A673 (cell line): ENCODE measurements at regions not wholly inside any gene's neighbourhood (a gene's known extent, or its start where the extent isn't known, plus 50 kb on each side); places are given as distances from the start of the nearest gene placed in this dataset.

ENCODE experiments used
- BruUV-seq: library from RNA; stranded (reverse); fragments of 400-500 nt; replicated peaks from 2 replicates; lab custom pipeline; 2021; lab: Mats Ljungman, UMichigan
- CTCF ChIA-PET: fragments of 300-600 bp; sonication (Branson Sonifier 250); formaldehyde crosslinking; loops from one replicate; lab custom pipeline; 2022; ENCODE audit warnings: antibody characterized with exemption; lab: Charles Lee
- POLR2A ChIA-PET: fragments of 300-600 bp; sonication (Branson Sonifier 250); formaldehyde crosslinking; loops from one replicate; lab custom pipeline; 2022; ENCODE audit warnings: antibody characterized with exemption; ENCODE audit not compliant: low non-redundant PET; lab: Charles Lee
- DNase-seq: peaks from one replicate; pipeline ENCODE4 v3.0.0-alpha.2; 2015; ENCODE audit warnings: low spot score
- H3K27ac ChIP-seq: fragments of 200-600 bp; sonication (generic); 2 replicates; pipeline ENCODE4 v1.5.1; 2016; ENCODE audit warnings: mixed run types, low read depth, mild to moderate bottlenecking, mixed read lengths, antibody characterized with exemption, low read length; ENCODE audit not compliant: poor library complexity, severe bottlenecking
- H3K27me3 ChIP-seq: fragments of 200-600 bp; sonication (generic); replicated peaks from 2 replicates; pipeline ENCODE4 v1.6.1; 2017; ENCODE audit warnings: mixed run types, low read depth, mild to moderate bottlenecking, mixed read lengths, antibody characterized with exemption, low read length; ENCODE audit not compliant: insufficient read depth, poor library complexity
- H3K36me3 ChIP-seq: fragments of 200-600 bp; sonication (generic); 2 replicates; pipeline ENCODE4 v1.6.1; 2016; ENCODE audit warnings: mixed run types, mild to moderate bottlenecking, mixed read lengths, antibody characterized with exemption, low read length; ENCODE audit not compliant: insufficient read depth, poor library complexity, severe bottlenecking
- H3K4me1 ChIP-seq: fragments of 200-600 bp; sonication (generic); 2 replicates; pipeline ENCODE4 v1.6.1; 2017; ENCODE audit warnings: mixed run types, mild to moderate bottlenecking, mixed read lengths, antibody characterized with exemption, low read length; ENCODE audit not compliant: insufficient read depth, poor library complexity, severe bottlenecking
- H3K4me3 ChIP-seq: fragments of 200-600 bp; sonication (generic); 2 replicates; pipeline ENCODE4 v1.5.1; 2016; ENCODE audit warnings: low read depth, mixed run types, mild to moderate bottlenecking, mixed read lengths, low read length; ENCODE audit not compliant: poor library complexity, severe bottlenecking
- H3K9me3 ChIP-seq: fragments of 200-600 bp; sonication (generic); 2 replicates; pipeline ENCODE4 v1.6.1; 2016; ENCODE audit warnings: mixed run types, low read depth, mild to moderate bottlenecking, mixed read lengths, antibody characterized with exemption, low read length; ENCODE audit not compliant: poor library complexity, severe bottlenecking
- EZH2 ChIP-seq: fragments of 200-600 bp; sonication (generic); IDR thresholded peaks from 2 replicates; pipeline ENCODE4 v1.6.1; 2017; ENCODE audit warnings: borderline replicate concordance, low read depth, mild to moderate bottlenecking, mixed read lengths, antibody characterized with exemption, low read length; ENCODE audit not compliant: poor library complexity, severe bottlenecking
- intact Hi-C: fragments of 100-400 bp; cut with micrococcal nuclease; formaldehyde crosslinking; loops from one replicate; pipeline ENCODE4 v1.10.0; 2022; ENCODE audit not compliant: unreplicated experiment
- TF ChIP-seq, protein P1 (sequence below): fragments of 300-800, 200-600 bp; sonication (generic); conservative IDR thresholded peaks from 2 replicates; pipeline ENCODE4 v1.5.1; 2017; ENCODE audit warnings: low read depth, mild to moderate bottlenecking, antibody characterized with exemption, low read length, moderate library complexity, mixed read lengths

DNA sequence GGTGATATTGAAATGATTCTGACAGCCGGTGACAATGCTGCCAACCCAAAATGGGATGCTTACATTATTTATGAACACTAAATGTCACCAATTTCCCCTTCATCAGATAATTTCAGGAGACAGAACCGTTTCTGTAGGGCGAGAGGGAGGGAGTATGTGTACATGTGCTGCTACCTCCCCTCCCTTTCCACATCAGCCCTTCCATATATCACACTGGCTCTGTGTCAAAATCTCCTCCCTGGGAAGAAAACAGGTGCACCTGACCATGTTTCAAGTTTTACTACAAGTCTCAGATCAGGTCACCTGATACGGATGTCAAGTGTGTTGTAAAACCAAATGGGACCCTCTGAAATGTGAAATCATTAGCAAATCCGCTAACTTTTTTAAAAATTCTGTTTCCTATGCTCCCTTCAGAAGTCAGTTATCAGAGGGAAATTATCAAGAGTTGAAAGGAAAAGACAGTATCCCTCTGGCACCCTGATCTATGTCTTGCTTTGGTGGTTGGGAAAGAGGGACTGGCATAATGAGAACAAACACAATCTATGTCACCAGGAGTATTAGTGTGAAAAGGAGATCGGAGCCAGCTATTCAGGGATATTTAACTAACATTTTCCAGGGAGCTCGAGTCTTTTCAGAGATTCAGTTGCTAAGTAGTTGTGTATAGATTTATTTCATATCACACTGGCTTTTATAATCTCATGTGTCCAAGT lies 1002.3 kb upstream of the CDH8 start:
- no peaks in the 10 kb centered on the region for H3K9me3 ChIP-seq
- BruUV-seq: no TSS peak
- H3K4me3 ChIP-seq: no peak overlapping the region
- CTCF ChIA-PET: no interaction called here
- TF ChIP-seq, protein P1, sequence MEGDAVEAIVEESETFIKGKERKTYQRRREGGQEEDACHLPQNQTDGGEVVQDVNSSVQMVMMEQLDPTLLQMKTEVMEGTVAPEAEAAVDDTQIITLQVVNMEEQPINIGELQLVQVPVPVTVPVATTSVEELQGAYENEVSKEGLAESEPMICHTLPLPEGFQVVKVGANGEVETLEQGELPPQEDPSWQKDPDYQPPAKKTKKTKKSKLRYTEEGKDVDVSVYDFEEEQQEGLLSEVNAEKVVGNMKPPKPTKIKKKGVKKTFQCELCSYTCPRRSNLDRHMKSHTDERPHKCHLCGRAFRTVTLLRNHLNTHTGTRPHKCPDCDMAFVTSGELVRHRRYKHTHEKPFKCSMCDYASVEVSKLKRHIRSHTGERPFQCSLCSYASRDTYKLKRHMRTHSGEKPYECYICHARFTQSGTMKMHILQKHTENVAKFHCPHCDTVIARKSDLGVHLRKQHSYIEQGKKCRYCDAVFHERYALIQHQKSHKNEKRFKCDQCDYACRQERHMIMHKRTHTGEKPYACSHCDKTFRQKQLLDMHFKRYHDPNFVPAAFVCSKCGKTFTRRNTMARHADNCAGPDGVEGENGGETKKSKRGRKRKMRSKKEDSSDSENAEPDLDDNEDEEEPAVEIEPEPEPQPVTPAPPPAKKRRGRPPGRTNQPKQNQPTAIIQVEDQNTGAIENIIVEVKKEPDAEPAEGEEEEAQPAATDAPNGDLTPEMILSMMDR: no peak
- no peak for TF ChIP-seq EZH2
- DNase-seq: no peak
- H3K27me3 ChIP-seq: no peaks in the 10 kb centered on the region
- POLR2A ChIA-PET: no interaction called here
- no peaks in the 10 kb centered on the region for H3K4me1 ChIP-seq
- no peaks in the 10 kb centered on the region for H3K36me3 ChIP-seq
- intact Hi-C loops: no loop called here
- H3K27ac ChIP-seq: no peak overlapping the region

DNA sequence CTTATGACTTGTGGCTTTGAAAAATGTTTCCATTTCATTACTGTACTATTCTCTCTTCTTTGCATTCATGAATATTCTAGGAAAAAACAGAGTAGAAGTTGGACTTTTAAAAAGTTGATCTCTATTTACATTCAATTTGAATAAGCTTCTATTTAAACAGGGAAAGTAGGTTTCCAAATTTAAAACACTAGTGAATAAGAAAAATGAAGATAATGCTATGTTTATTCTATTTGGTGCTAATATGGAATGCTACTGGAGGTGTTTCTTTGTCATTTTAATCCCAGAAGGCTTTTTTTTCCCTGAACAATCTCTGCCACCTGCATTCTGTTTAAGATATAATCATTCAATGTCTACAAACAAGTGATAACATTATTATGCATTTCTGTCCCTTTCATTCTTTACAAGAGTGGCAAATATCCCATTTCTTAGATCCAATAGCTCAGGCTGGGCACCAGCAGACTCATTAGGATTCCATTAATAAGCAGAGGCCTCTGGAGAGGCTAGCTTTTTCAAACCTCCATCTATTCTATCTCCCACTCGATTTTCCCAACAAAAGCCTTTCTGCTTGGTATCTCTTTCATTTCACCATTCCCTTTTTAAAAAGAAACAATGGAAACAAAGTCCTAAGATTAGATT lies 1001.6 kb upstream of the CDH8 start:
- no peaks in the 10 kb centered on the region for H3K9me3 ChIP-seq
- H3K4me1 ChIP-seq: no peaks in the 10 kb centered on the region
- H3K27ac ChIP-seq: no peak overlapping the region
- BruUV-seq: no TSS peak
- no peak for DNase-seq
- ChIA-PET POLR2A (no interaction called here), CTCF (no interaction called here)
- H3K4me3 ChIP-seq: no peak overlapping the region
- no peak for TF ChIP-seq EZH2
- intact Hi-C loops: no loop called here
- no peaks in the 10 kb centered on the region for H3K27me3 ChIP-seq
- H3K36me3 ChIP-seq: no peaks in the 10 kb centered on the region

DNA sequence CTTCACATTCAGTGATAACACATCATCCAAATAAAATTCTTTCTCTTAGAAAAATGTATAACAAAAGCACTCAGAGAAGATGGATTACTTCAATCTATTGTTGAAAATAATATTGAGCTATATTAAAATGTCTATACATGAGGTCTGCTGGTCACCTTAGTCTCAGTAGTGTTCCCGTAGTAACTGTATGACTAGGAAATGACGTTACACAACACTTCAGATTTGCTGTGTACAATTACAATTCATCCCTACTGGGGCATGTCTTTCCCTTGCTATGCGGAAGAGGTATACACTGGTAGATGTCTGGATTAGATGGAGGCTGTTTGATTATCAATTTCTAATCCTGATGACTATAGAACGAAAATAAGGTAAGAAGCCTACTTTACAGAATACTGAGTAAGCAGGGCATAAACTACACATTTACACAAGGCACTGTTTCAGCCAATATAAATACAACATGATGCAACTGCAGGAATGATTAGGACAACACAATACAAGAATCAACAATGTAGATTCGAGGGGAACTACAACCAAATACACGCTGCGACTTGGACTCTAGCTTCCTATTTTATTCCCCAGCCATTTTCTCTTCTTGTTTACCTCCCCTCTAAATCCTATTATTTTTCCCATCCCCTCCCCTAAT lies 982.5 kb upstream of the CDH8 start:
- BruUV-seq: no TSS peak
- no peaks in the 10 kb centered on the region for H3K27me3 ChIP-seq
- ChIA-PET CTCF (no interaction called here), POLR2A (no interaction called here)
- intact Hi-C loops: no loop called here
- no peak overlapping the region for H3K27ac ChIP-seq
- no peak for DNase-seq
- no peaks in the 10 kb centered on the region for H3K9me3 ChIP-seq
- TF ChIP-seq, protein P1: no peak
- no peak for TF ChIP-seq EZH2
- H3K4me1 ChIP-seq: no peaks in the 10 kb centered on the region
- no peak overlapping the region for H3K4me3 ChIP-seq
- no peaks in the 10 kb centered on the region for H3K36me3 ChIP-seq
